Transverse colon (tissue), 4 donors: ENCODE measurements at regions not wholly inside any gene's neighbourhood (a gene's known extent, or its start where the extent isn't known, plus 50 kb on each side); places are given as distances from the start of the nearest gene placed in this dataset.
"Not testable (repeated sequence)": the region's sequence is repeated elsewhere in the genome, so short reads cannot be mapped to it uniquely, and the experiment has no call there.

Experiments used
- DNase-seq: peaks from one replicate; pipeline ENCODE4 v3.0.0-alpha.2; 2019
- H3K27ac ChIP-seq, 4 donors: fragments of 200-600 bp; sonication (generic); 2 replicates each; pipeline ENCODE4 v1.5.1; 2016 to 2018; ENCODE audit warnings: inconsistent platforms in 4 of 4
- H3K27me3 ChIP-seq: fragments of 200-600 bp; sonication (generic); 2 replicates; pipeline ENCODE4 v1.5.1; 2017; ENCODE audit warnings: inconsistent platforms
- H3K36me3 ChIP-seq, 4 donors: fragments of 200-600 bp; sonication (generic); 2 replicates each; pipeline ENCODE4 v1.5.1; 2017 to 2019; ENCODE audit warnings: inconsistent platforms in 4 of 4
- H3K4me1 ChIP-seq, 4 donors: fragments of 200-600 bp; sonication (generic); 2 replicates each; pipeline ENCODE4 v1.5.1; 2017 to 2020; ENCODE audit warnings: inconsistent platforms in 4 of 4
- H3K4me3 ChIP-seq, 4 donors: fragments of 200-600 bp; sonication (generic); 1 replicate in 1 of 4; 2 replicates in 3 of 4; pipeline versions ENCODE4 v1.5.1 to v1.6.1; 2017 to 2019; ENCODE audit warnings: inconsistent platforms in 4 of 4
- H3K9me3 ChIP-seq, 2 donors: fragments of 200-600 bp; sonication (generic); 2 replicates each; pipeline ENCODE4 v1.5.1; 2017 to 2019; ENCODE audit warnings: inconsistent platforms in 2 of 2
- EP300 ChIP-seq: sonication (generic); formaldehyde crosslinking; IDR thresholded peaks from one replicate; pipeline ENCODE4 v1.6.1; 2017; ENCODE audit warnings: antibody characterized with exemption, low read depth
- POLR2A ChIP-seq: fragments of 450-650 bp; IDR thresholded peaks from one replicate; pipeline ENCODE4 v1.6.1; 2016; ENCODE audit warnings: antibody characterized with exemption, mild to moderate bottlenecking, moderate library complexity
- POLR2AphosphoS5 ChIP-seq, 3 donors: sonication (generic); formaldehyde crosslinking; IDR thresholded peaks; one replicate each; pipeline ENCODE4 v1.6.1; 2016; ENCODE audit warnings: antibody characterized with exemption in 3 of 3
- WGBS, 2 donors: methylation state at CpG; one replicate each; pipeline ENCODE4 v1.1.5; 2018; ENCODE audit warnings: low coverage in 1 of 2; 5-methylcytosine and 5-hydroxymethylcytosine counted together
- in situ Hi-C, 4 donors: fragments of 200-750 bp; cut with MboI; loops; one replicate each; pipeline versions ENCODE4 v1.15.0 to v1.15.1; 2017; ENCODE audit warnings: low sequenced_read_pairs in 3 of 4, low pct_ligation_motif_present in 1 of 4, low pct_unique_long_range_greater_than_20kb in 1 of 4
- intact Hi-C: fragments of 100-400 bp; cut with DNase I; formaldehyde crosslinking; loops from one replicate; pipeline ENCODE4 v1.15.1; 2023; ENCODE audit warnings: low total_unique reads
- TF ChIP-seq, protein P1 (sequence below), 5 experiments: fragments of 200-600 bp in 3 of 5; fragments of 450-650 bp in 2 of 5; sonication (generic) in 3 of 5; IDR thresholded peaks; 1 replicate in 2 of 5; 2 replicates in 3 of 5; pipeline ENCODE4 v1.5.1; 2016 to 2017; ENCODE audit warnings: antibody characterized with exemption in 5 of 5, inconsistent platforms in 3 of 5, mild to moderate bottlenecking in 2 of 5, moderate library complexity in 1 of 5

DNA sequence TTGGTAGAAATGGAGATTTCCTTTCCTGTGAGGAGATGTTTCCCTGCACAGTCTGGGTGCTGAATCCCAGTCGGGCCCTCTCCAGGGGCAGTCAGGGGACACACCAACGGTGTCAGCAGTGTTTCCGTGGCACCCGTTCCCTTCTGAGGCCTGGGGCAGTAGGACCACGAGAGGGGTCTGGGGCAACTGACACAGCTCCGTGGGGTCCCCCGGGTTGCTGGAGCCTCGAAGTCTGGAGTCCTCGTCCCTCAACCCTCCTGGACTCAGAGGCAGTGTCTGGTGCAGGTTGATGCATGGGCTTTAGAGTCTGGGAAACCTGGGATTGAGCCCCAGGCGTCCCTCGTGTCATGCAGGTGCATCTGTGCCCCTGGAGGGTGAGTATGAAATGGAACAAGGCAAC, 327.3 kb downstream of the ADGRD1 start:
- intact Hi-C loops (loop anchor here (5.0 kb wide), 1 partner anchor 1181 kb away; no protein-coding TSS in a partner anchor), in situ Hi-C loops (no loop called here)
- no peak for DNase-seq
- Histone ChIP-seq H3K27me3 (no peaks in the 10 kb centered on the region), H3K36me3 (no peaks in the 10 kb centered on the region), H3K27ac (no peak overlapping the region), H3K9me3 (no peaks in the 10 kb centered on the region), H3K4me1 (no peaks in the 10 kb centered on the region), H3K4me3 (no peak overlapping the region)
- TF ChIP-seq POLR2A (no peak), POLR2AphosphoS5 (IDR thresholded peaks at IDR 0.05) (no peak), EP300 (no peak)
- TF ChIP-seq, protein P1, sequence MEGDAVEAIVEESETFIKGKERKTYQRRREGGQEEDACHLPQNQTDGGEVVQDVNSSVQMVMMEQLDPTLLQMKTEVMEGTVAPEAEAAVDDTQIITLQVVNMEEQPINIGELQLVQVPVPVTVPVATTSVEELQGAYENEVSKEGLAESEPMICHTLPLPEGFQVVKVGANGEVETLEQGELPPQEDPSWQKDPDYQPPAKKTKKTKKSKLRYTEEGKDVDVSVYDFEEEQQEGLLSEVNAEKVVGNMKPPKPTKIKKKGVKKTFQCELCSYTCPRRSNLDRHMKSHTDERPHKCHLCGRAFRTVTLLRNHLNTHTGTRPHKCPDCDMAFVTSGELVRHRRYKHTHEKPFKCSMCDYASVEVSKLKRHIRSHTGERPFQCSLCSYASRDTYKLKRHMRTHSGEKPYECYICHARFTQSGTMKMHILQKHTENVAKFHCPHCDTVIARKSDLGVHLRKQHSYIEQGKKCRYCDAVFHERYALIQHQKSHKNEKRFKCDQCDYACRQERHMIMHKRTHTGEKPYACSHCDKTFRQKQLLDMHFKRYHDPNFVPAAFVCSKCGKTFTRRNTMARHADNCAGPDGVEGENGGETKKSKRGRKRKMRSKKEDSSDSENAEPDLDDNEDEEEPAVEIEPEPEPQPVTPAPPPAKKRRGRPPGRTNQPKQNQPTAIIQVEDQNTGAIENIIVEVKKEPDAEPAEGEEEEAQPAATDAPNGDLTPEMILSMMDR (IDR thresholded peaks at IDR 0.05) = no peak
- 76% methylated on average over 10 of the region's 11 CpGs; no CpG with 5 or more reads in 1 of the 2 donors for WGBS, 2 donors

DNA sequence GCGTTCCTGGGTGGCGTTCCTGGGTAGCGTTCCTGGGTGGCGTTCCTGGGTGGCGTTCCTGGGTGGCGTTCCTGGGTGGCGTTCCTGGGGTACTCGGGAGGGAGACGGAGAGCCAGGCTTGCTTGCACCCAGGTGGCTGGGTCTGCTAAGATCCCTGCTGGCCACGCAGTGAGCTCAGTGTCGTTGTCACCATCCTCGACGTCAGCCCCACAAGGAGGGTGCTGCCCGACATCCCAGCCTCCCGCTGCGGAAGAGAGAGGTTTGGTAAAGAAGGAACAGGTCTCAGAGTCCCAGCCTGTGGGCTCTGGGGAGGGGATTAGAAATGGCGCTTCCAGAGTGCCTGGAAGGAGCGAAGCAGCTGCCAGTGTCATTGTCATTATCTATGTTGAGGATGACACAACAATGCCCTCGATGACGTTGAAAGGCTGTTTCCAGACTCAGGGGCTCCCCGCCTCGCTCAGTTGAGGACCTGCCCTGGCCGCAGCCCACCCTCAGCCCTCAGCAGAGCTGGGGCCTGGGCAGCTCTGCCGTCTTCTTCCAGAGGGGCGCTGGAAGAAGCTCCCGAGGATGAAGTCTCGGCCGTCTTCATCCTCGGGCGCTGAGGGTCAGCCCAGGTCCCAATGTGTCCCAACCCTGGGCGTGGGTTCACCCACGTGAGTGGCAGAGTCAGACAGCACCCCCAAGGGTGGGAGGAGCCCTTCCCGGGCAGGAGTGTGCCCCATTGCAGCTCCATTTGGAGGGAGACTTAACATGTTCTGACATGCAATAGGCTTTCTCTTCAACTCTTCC, 328.8 kb downstream of the ADGRD1 start:
- Histone ChIP-seq H3K36me3 (no peaks in the 10 kb centered on the region), H3K27me3 (no peaks in the 10 kb centered on the region), H3K4me1 (no peaks in the 10 kb centered on the region), H3K27ac (no peak overlapping the region), H3K4me3 (no peak overlapping the region), H3K9me3 (no peaks in the 10 kb centered on the region)
- no peak for DNase-seq
- TF ChIP-seq POLR2A (no peak), POLR2AphosphoS5 (IDR thresholded peaks at IDR 0.05) (no peak), EP300 (no peak)
- TF ChIP-seq, protein P1 (IDR thresholded peaks at IDR 0.05) = no peak
- intact Hi-C loops = loop anchor here (5.0 kb wide), 1 partner anchor 1180 kb away; no protein-coding TSS in a partner anchor
- in situ Hi-C loops = no loop called here
- 83% methylated on average over 33 of the region's 33 CpGs; no CpG with 5 or more reads in 1 of the 2 donors for WGBS, 2 donors

DNA sequence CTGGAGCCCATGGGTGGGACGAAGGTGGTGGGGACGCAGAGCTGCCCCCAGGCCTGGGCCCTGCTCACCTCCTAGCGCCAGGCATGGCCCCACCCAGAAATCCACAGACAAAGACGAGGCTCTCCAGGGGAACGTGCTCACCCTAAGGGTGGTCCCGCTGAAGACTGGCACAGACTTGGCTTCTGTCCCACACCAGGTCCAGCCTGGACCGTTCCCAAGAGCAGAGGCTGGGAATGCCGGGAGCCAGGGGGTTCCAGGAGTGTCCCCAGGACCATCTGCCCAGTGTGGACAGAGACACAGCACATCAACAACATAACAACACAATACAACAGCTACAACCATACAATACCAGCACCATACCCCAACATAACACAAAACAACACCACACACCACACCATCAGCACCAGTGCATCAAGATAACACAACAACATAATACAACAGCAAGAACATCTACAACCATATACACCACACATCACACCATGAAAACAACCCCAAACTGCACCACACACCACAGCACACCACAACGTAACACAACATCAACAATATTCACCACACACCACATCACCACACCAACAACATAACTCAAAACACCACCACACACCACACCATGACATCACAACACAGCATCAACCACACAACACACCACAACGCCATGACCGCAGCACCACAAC, 329.6 kb downstream of the ADGRD1 start:
- H3K4me3 ChIP-seq = no peak overlapping the region
- H3K4me1 ChIP-seq = no peaks in the 10 kb centered on the region
- in situ Hi-C loops = no loop called here
- intact Hi-C loops = loop anchor here (5.0 kb wide), 1 partner anchor 1179 kb away; no protein-coding TSS in a partner anchor
- no peaks in the 10 kb centered on the region for H3K27me3 ChIP-seq
- no peak overlapping the region for H3K27ac ChIP-seq
- H3K9me3 ChIP-seq = no peaks in the 10 kb centered on the region
- TF ChIP-seq EP300 (no peak), POLR2A (no peak), POLR2AphosphoS5 (IDR thresholded peaks at IDR 0.05) (no peak)
- TF ChIP-seq, protein P1 (IDR thresholded peaks at IDR 0.05) = no peak
- 82 to 100% methylated on average over 1 to 11 of the region's 11 CpGs for WGBS, 2 donors
- DNase-seq = no peak
- H3K36me3 ChIP-seq = no peaks in the 10 kb centered on the region

- WGBS, 2 donors = 80% methylated on average over 29 of the region's 32 CpGs; no CpG with 5 or more reads in 1 of the 2 donors
Measured at GRCh38 chr12:131283862-131284825, 330.4 kb downstream of the ADGRD1 start.

GRCh38 chr12:131284954-131285904, 331.5 kb downstream of the ADGRD1 start:
- in situ Hi-C loops, H3K9me3 ChIP-seq: not testable (repeated sequence)
- 76% methylated on average over 6 of the region's 9 CpGs; no CpG with 5 or more reads in 1 of the 2 donors for whole genome bisulfite sequencing, 2 donors

More at GRCh38 chr12:131283862-131284825, 330.4 kb downstream of the ADGRD1 start:
- DNase-seq, H3K36me3 ChIP-seq, H3K4me1 ChIP-seq, H3K27me3 ChIP-seq, H3K27ac ChIP-seq, H3K9me3 ChIP-seq, H3K4me3 ChIP-seq, in situ Hi-C loops: not testable (repeated sequence)
- intact Hi-C loops = loop anchor here (5.0 kb wide), 1 partner anchor 1178 kb away; no protein-coding TSS in a partner anchor

GRCh38 chr12:131285905-131286295, 332.2 kb downstream of the ADGRD1 start:
- H3K36me3 ChIP-seq, H3K4me3 ChIP-seq, H3K4me1 ChIP-seq, intact Hi-C loops, H3K27ac ChIP-seq, DNase-seq, H3K9me3 ChIP-seq, in situ Hi-C loops, H3K27me3 ChIP-seq: not testable (repeated sequence)
- WGBS, 2 donors = 76% methylated on average over 13 of the region's 19 CpGs; no CpG with 5 or more reads in 1 of the 2 donors

More at GRCh38 chr12:131284954-131285904, 331.5 kb downstream of the ADGRD1 start:
- intact Hi-C loops = loop anchor here (5.0 kb wide), 1 partner anchor 1177 kb away; no protein-coding TSS in a partner anchor
- not testable (repeated sequence) for DNase-seq, H3K4me3 ChIP-seq, H3K36me3 ChIP-seq, H3K27me3 ChIP-seq, H3K27ac ChIP-seq, H3K4me1 ChIP-seq
